B cell (primary cell): ENCODE measurements at regions not wholly inside any gene's neighbourhood (a gene's known extent, or its start where the extent isn't known, plus 50 kb on each side); places are given as distances from the start of the nearest gene placed in this dataset.

Experiments used
- EZH2 ChIP-seq: IDR thresholded peaks from 2 replicates; pipeline ENCODE4 v1.6.1; 2012; ENCODE audit warnings: borderline replicate concordance, low read depth, mild to moderate bottlenecking, moderate library complexity, low read length; ENCODE audit not compliant: insufficient read depth, poor library complexity, severe bottlenecking
- TF ChIP-seq, protein P1 (sequence below): fragments of 200-600 bp; IDR thresholded peaks from one replicate; pipeline ENCODE4 v1.8.0; 2022; ENCODE audit warnings: antibody characterized with exemption, mild to moderate bottlenecking

DNA sequence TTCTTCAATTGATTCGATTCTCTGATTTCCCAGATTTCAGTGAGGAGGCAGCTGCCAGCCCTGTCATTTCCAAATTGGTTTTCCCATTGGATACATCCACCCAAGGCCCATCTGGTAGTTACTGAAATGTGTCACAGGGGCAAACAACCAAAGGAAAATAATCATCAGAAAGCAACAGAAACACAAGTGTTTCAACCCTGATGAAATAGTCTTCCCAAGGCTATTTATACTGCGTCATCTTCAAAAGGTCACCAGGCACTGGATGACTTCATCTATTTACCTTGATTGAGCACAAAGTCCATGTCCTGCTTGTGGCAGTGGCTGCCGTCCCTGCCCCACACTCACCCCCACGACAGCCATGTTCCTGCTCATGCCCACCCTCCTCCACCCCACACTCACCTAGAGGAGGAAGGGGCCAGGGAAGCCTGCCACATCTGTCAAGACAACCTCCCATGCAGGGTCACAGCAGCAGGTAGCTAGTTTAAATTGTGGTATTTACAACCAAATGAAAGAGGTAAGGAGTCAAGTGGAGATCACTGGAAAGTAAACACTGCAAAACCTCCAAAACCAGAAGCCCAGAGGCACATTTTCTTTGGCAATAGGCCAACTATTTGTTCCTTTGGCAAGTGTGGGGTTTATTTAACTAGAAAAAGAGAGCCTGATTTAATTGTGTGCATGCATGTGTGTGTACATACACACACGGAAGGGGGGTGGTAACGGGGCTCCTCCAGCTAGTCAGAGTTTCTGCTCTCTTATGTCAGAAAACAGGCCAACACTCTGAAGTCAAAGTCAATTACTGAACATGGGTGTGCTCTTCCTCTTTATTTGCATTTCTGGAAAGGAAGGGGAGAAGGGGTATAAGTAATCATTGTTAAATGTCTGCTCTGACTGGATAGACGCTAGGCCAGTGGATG is 49.5 kb upstream of the RAB4A start:
- TF ChIP-seq, protein P1, sequence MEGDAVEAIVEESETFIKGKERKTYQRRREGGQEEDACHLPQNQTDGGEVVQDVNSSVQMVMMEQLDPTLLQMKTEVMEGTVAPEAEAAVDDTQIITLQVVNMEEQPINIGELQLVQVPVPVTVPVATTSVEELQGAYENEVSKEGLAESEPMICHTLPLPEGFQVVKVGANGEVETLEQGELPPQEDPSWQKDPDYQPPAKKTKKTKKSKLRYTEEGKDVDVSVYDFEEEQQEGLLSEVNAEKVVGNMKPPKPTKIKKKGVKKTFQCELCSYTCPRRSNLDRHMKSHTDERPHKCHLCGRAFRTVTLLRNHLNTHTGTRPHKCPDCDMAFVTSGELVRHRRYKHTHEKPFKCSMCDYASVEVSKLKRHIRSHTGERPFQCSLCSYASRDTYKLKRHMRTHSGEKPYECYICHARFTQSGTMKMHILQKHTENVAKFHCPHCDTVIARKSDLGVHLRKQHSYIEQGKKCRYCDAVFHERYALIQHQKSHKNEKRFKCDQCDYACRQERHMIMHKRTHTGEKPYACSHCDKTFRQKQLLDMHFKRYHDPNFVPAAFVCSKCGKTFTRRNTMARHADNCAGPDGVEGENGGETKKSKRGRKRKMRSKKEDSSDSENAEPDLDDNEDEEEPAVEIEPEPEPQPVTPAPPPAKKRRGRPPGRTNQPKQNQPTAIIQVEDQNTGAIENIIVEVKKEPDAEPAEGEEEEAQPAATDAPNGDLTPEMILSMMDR: no peak
- no peak for TF ChIP-seq EZH2
